22Rv1 (cell line): ENCODE measurements at regions not wholly inside any gene's neighbourhood (a gene's known extent, or its start where the extent isn't known, plus 50 kb on each side); places are given as distances from the start of the nearest gene placed in this dataset.

Source experiments
- ZFX ChIP-seq: fragments of 450-650 bp; IDR thresholded peaks from 2 replicates; pipeline ENCODE4 v1.6.1; 2017; ENCODE audit warnings: antibody characterized with exemption, borderline replicate concordance
- TF ChIP-seq, protein P1 (sequence below): fragments of 450-650 bp; IDR thresholded peaks from 2 replicates; pipeline ENCODE4 v1.5.1; 2017; ENCODE audit warnings: mild to moderate bottlenecking

DNA sequence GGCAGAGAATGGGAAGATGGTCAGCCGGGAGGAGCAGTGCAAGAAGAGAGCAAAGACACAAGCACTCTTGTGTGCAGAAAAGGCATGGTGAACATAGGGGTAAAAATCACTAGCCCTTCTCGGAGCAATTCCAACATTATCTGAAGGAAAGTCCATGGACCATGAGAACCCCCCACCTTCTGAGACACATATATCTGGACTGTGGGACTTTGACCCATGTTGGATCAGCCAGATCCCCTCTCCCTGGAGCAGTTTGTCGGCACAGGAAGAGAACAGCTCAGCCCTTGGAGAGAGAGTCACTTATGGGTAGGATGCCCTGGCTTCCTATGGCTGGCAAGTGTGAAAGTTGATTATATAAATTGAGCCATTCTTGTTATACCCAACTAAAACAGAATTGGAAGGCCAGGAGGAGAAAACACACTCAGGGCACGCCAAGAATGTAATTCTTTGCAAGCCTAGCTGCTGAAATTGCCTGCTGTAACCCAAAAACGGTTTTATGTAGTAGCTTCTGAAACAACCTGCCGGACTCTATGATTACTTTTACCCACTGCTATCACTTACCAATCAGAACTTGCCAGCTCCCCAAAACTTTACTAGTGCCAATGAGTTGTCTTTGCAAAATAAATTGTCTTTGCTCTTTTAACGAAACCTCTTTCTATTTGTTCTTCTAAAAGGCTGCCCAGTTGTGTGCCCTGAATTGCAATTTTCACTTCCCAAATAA is 62.8 kb upstream of the ZNF599 start:
- TF ChIP-seq, protein P1, sequence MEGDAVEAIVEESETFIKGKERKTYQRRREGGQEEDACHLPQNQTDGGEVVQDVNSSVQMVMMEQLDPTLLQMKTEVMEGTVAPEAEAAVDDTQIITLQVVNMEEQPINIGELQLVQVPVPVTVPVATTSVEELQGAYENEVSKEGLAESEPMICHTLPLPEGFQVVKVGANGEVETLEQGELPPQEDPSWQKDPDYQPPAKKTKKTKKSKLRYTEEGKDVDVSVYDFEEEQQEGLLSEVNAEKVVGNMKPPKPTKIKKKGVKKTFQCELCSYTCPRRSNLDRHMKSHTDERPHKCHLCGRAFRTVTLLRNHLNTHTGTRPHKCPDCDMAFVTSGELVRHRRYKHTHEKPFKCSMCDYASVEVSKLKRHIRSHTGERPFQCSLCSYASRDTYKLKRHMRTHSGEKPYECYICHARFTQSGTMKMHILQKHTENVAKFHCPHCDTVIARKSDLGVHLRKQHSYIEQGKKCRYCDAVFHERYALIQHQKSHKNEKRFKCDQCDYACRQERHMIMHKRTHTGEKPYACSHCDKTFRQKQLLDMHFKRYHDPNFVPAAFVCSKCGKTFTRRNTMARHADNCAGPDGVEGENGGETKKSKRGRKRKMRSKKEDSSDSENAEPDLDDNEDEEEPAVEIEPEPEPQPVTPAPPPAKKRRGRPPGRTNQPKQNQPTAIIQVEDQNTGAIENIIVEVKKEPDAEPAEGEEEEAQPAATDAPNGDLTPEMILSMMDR: no peak
- TF ChIP-seq ZFX: no peak
